Astrocyte (in vitro differentiated cells and primary cell): ENCODE measurements at regions not wholly inside any gene's neighbourhood (a gene's known extent, or its start where the extent isn't known, plus 50 kb on each side); places are given as distances from the start of the nearest gene placed in this dataset.

Source experiments
- DNase-seq: peaks from one replicate; pipeline ENCODE4 v3.0.0-alpha.2; 2010; ENCODE audit warnings: low read depth
- FAIRE-seq: peaks from 2 replicates; lab custom pipeline; 2011; peaks lifted over from hg19 to GRCh38; lab: Jason Lieb, UNC
- H2AFZ ChIP-seq: 2 replicates; pipeline ENCODE4 v1.6.0; 2012; ENCODE audit warnings: low read depth, low read length, inconsistent platforms
- H3K27ac ChIP-seq: 2 replicates; pipeline ENCODE4 v1.5.1; 2011; ENCODE audit warnings: low read depth, low read length, inconsistent platforms
- H3K27me3 ChIP-seq: 2 replicates; pipeline ENCODE4 v1.6.0; 2011; ENCODE audit warnings: low read length, inconsistent platforms; ENCODE audit not compliant: insufficient read depth
- H3K36me3 ChIP-seq: 2 replicates; pipeline ENCODE4 v1.5.1; 2011; ENCODE audit warnings: low read length, inconsistent platforms; ENCODE audit not compliant: insufficient read depth
- H3K4me1 ChIP-seq: 2 replicates; pipeline ENCODE4 v1.5.1; 2011; ENCODE audit warnings: low read length, inconsistent platforms; ENCODE audit not compliant: insufficient read depth
- H3K4me2 ChIP-seq: 2 replicates; pipeline ENCODE4 v1.6.0; 2012; ENCODE audit warnings: low read length, inconsistent platforms
- H3K4me3 ChIP-seq: 2 replicates; pipeline ENCODE4 v1.5.1; 2011; ENCODE audit warnings: low read depth, mild to moderate bottlenecking, low read length, inconsistent platforms; ENCODE audit not compliant: insufficient read depth
- H3K79me2 ChIP-seq: 2 replicates; pipeline ENCODE4 v1.6.0; 2012; ENCODE audit warnings: mild to moderate bottlenecking, low read length, inconsistent platforms; ENCODE audit not compliant: insufficient read depth
- H3K9ac ChIP-seq: 2 replicates; pipeline ENCODE4 v1.6.0; 2012; ENCODE audit warnings: mild to moderate bottlenecking, low read length, inconsistent platforms
- H3K9me3 ChIP-seq: 2 replicates; pipeline ENCODE4 v1.5.1; 2012; ENCODE audit warnings: low read depth, mild to moderate bottlenecking, low read length, inconsistent platforms; ENCODE audit not compliant: insufficient read depth
- H4K20me1 ChIP-seq: 2 replicates; pipeline ENCODE4 v1.6.0; 2012; ENCODE audit warnings: low read length, inconsistent platforms; ENCODE audit not compliant: insufficient read depth
- H3K27ac Mint-ChIP-seq: one replicate; pipeline ENCODE4 v1.8.0; 2021; ENCODE audit warnings: mild to moderate bottlenecking, mixed read lengths; ENCODE audit not compliant: unreplicated experiment
- H3K27me3 Mint-ChIP-seq: one replicate; pipeline ENCODE4 v1.8.0; 2021; ENCODE audit warnings: low read depth, mixed read lengths; ENCODE audit not compliant: unreplicated experiment
- H3K36me3 Mint-ChIP-seq: one replicate; pipeline ENCODE4 v1.8.0; 2021; ENCODE audit warnings: low read depth, mixed read lengths; ENCODE audit not compliant: unreplicated experiment
- H3K4me1 Mint-ChIP-seq: one replicate; pipeline ENCODE4 v1.8.0; 2021; ENCODE audit warnings: low read depth, mixed read lengths; ENCODE audit not compliant: unreplicated experiment
- H3K4me3 Mint-ChIP-seq: one replicate; pipeline ENCODE4 v1.8.0; 2021; ENCODE audit warnings: mild to moderate bottlenecking, moderate library complexity, mixed read lengths; ENCODE audit not compliant: unreplicated experiment
- H3K9me3 Mint-ChIP-seq: one replicate; pipeline ENCODE4 v1.8.0; 2021; ENCODE audit warnings: mild to moderate bottlenecking, mixed read lengths; ENCODE audit not compliant: unreplicated experiment
- CTCF ChIP-seq: IDR thresholded peaks from 2 replicates; pipeline ENCODE4 v1.5.1; 2011; ENCODE audit warnings: low read depth, mild to moderate bottlenecking, inconsistent platforms, low read length, moderate library complexity; ENCODE audit not compliant: insufficient read depth
- EZH2 ChIP-seq: IDR thresholded peaks from 2 replicates; pipeline ENCODE4 v1.6.1; 2012; ENCODE audit warnings: mild to moderate bottlenecking, low read length, inconsistent platforms; ENCODE audit not compliant: insufficient read depth

- Mint-ChIP-seq H3K27me3 (peaks cover 2% of the 10 kb centered on the region), H3K36me3 (no peaks in the 10 kb centered on the region), H3K4me3 (no peak overlapping the region), H3K27ac (no peak overlapping the region), H3K4me1 (no peaks in the 10 kb centered on the region), H3K9me3 (no peaks in the 10 kb centered on the region)
- H2AFZ ChIP-seq, result no peak overlapping the region
- no peaks in the 10 kb centered on the region for H3K27me3 ChIP-seq
- H3K9ac ChIP-seq, result no peak overlapping the region
- DNase-seq, result no peak
- FAIRE-seq, result no peak
- no peaks in the 10 kb centered on the region for H3K79me2 ChIP-seq
- H3K4me1 ChIP-seq, result no peaks in the 10 kb centered on the region
- H3K36me3 ChIP-seq, result no peaks in the 10 kb centered on the region
- no peaks in the 10 kb centered on the region for H4K20me1 ChIP-seq
- no peak overlapping the region for H3K4me3 ChIP-seq
- no peak overlapping the region for H3K4me2 ChIP-seq
- TF ChIP-seq CTCF, result no peak
- no peak for TF ChIP-seq EZH2
- no peak overlapping the region for H3K27ac ChIP-seq
- no peaks in the 10 kb centered on the region for H3K9me3 ChIP-seq
Observed at GRCh38 chrX:150306002-150306401, 57.1 kb upstream of the MAMLD1 start.

GRCh38 chrX:150308041-150308440 is 55.1 kb upstream of the MAMLD1 start:
- DNase-seq, result no peak
- Histone ChIP-seq H3K4me2 (no peak overlapping the region), H3K9me3 (no peaks in the 10 kb centered on the region), H3K4me3 (no peak overlapping the region), H3K36me3 (no peaks in the 10 kb centered on the region), H3K27me3 (no peaks in the 10 kb centered on the region), H3K9ac (no peak overlapping the region), H4K20me1 (no peaks in the 10 kb centered on the region), H3K4me1 (no peaks in the 10 kb centered on the region), H2AFZ (no peak overlapping the region), H3K27ac (no peak overlapping the region), H3K79me2 (no peaks in the 10 kb centered on the region)
- peaks cover 6% of the 10 kb centered on the region for H3K9me3 Mint-ChIP-seq
- no peaks in the 10 kb centered on the region for H3K4me1 Mint-ChIP-seq
- no peak for FAIRE-seq
- no peaks in the 10 kb centered on the region for H3K36me3 Mint-ChIP-seq
- H3K4me3 Mint-ChIP-seq, result no peak overlapping the region
- H3K27me3 Mint-ChIP-seq, result peaks cover 2% of the 10 kb centered on the region
- H3K27ac Mint-ChIP-seq, result no peak overlapping the region
- no peak for TF ChIP-seq CTCF
- no peak for TF ChIP-seq EZH2

- Histone ChIP-seq H3K4me3 (no peak overlapping the region), H2AFZ (no peak overlapping the region), H3K9ac (no peak overlapping the region), H3K79me2 (no peaks in the 10 kb centered on the region), H3K27me3 (no peaks in the 10 kb centered on the region), H3K4me1 (no peaks in the 10 kb centered on the region), H3K4me2 (no peak overlapping the region), H3K27ac (no peak overlapping the region), H3K9me3 (no peaks in the 10 kb centered on the region), H4K20me1 (no peaks in the 10 kb centered on the region), H3K36me3 (no peaks in the 10 kb centered on the region)
- Mint-ChIP-seq H3K27ac (no peak overlapping the region), H3K9me3 (peaks cover 6% of the 10 kb centered on the region), H3K4me3 (no peak overlapping the region), H3K36me3 (no peaks in the 10 kb centered on the region), H3K27me3 (peaks cover 1% of the 10 kb centered on the region), H3K4me1 (no peaks in the 10 kb centered on the region)
- TF ChIP-seq EZH2, result no peak
- no peak for TF ChIP-seq CTCF
- DNase-seq (no peak), FAIRE-seq (no peak)
Observed at GRCh38 chrX:150308532-150309157, 54.5 kb upstream of the MAMLD1 start.
